GM19023 (cell line): ENCODE measurements at regions not wholly inside any gene's neighbourhood (a gene's known extent, or its start where the extent isn't known, plus 50 kb on each side); places are given as distances from the start of the nearest gene placed in this dataset.
"Not testable (repeated sequence)": the region's sequence is repeated elsewhere in the genome, so short reads cannot be mapped to it uniquely, and the experiment has no call there.

Experiments
- ATAC-seq: cut with Tn5 transposase; IDR thresholded peaks from one replicate; pipeline ENCODE4 v1.9.1; 2021; ENCODE audit warnings: mild to moderate bottlenecking, moderate library complexity; ENCODE audit not compliant: unreplicated experiment

- no peak for ATAC-seq
Observed at GRCh38 chr3:153958635-153959595, 162.3 kb upstream of the ARHGEF26 start.

- no peak for ATAC-seq
Observed at GRCh38 chr3:153960458-153961074, 160.6 kb upstream of the ARHGEF26 start.

GRCh38 chr3:153961494-153961893, 159.7 kb upstream of the ARHGEF26 start:
- no peak for ATAC-seq

- ATAC-seq: no peak
Observed at GRCh38 chr3:153963012-153963411, 158.2 kb upstream of the ARHGEF26 start.

- ATAC-seq: no peak
Observed at GRCh38 chr3:153967260-153967659, 153.9 kb upstream of the ARHGEF26 start.

GRCh38 chr3:153970047-153970446, 151.1 kb upstream of the ARHGEF26 start:
- peak; percentile 35 for ATAC-seq

- ATAC-seq: no peak
Observed at GRCh38 chr3:153970741-153971347, 150.3 kb upstream of the ARHGEF26 start.

- ATAC-seq: peak; percentile 72
Observed at GRCh38 chr3:153972862-153973261, 148.3 kb upstream of the ARHGEF26 start.

GRCh38 chr3:153973722-153974265, 147.4 kb upstream of the ARHGEF26 start:
- peak; percentile 46 for ATAC-seq

GRCh38 chr3:153974614-153975013, 146.6 kb upstream of the ARHGEF26 start:
- ATAC-seq: no peak

GRCh38 chr3:153976891-153977554, 144.2 kb upstream of the ARHGEF26 start:
- ATAC-seq: no peak

- no peak for ATAC-seq
Observed at GRCh38 chr3:153978006-153978405, 143.2 kb upstream of the ARHGEF26 start.

- ATAC-seq: no peak
Observed at GRCh38 chr3:153979418-153980251, 141.6 kb upstream of the ARHGEF26 start.

GRCh38 chr3:153980252-153980590, 141.0 kb upstream of the ARHGEF26 start:
- no peak for ATAC-seq

GRCh38 chr3:153997364-153997763, 123.8 kb upstream of the ARHGEF26 start:
- ATAC-seq: not testable (repeated sequence)

- ATAC-seq: no peak
Observed at GRCh38 chr3:154003649-154004048, 117.5 kb upstream of the ARHGEF26 start.

- no peak for ATAC-seq
Observed at GRCh38 chr3:154011036-154011435, 110.2 kb upstream of the ARHGEF26 start.

GRCh38 chr3:154013736-154014135, 107.5 kb upstream of the ARHGEF26 start:
- ATAC-seq: no peak

- no peak for ATAC-seq
Observed at GRCh38 chr3:154015307-154015706, 105.9 kb upstream of the ARHGEF26 start.

- ATAC-seq: peak; percentile 67
Observed at GRCh38 chr3:154018100-154018696, 103.0 kb upstream of the ARHGEF26 start.
